Fibroblast of mammary gland (primary cell): ENCODE measurements at regions not wholly inside any gene's neighbourhood (a gene's known extent, or its start where the extent isn't known, plus 50 kb on each side); places are given as distances from the start of the nearest gene placed in this dataset.

Experiments
- DNase-seq: peaks from one replicate; pipeline ENCODE4 v3.0.0-alpha.2; 2010; ENCODE audit warnings: low read depth
- H3K4me3 ChIP-seq: 2 replicates; pipeline ENCODE4 v1.5.1; 2011; ENCODE audit warnings: low read depth, mild to moderate bottlenecking, low read length, moderate library complexity; ENCODE audit not compliant: control insufficient read depth
- CTCF ChIP-seq: conservative IDR thresholded peaks from 2 replicates; pipeline ENCODE4 v1.5.1; 2011; ENCODE audit warnings: low read depth, low read length, inconsistent platforms; ENCODE audit not compliant: control insufficient read depth, insufficient read depth

GRCh38 chr18:8978394-8978793 lies 124.1 kb upstream of the NDUFV2 start:
- DNase-seq: no peak
- TF ChIP-seq CTCF: no peak
- H3K4me3 ChIP-seq: no peak overlapping the region

GRCh38 chr18:8979258-8979988 lies 123.1 kb upstream of the NDUFV2 start:
- no peak overlapping the region for H3K4me3 ChIP-seq
- no peak for TF ChIP-seq CTCF
- no peak for DNase-seq

GRCh38 chr18:8980496-8980895 lies 122.0 kb upstream of the NDUFV2 start:
- no peak overlapping the region for H3K4me3 ChIP-seq
- DNase-seq: no peak
- no peak for TF ChIP-seq CTCF

GRCh38 chr18:8980918-8981317 lies 121.6 kb upstream of the NDUFV2 start:
- no peak overlapping the region for H3K4me3 ChIP-seq
- no peak for DNase-seq
- no peak for TF ChIP-seq CTCF

- peak; percentile 56 for TF ChIP-seq CTCF
- no peak overlapping the region for H3K4me3 ChIP-seq
- DNase-seq: peak; percentile 66
Observed at GRCh38 chr18:8982416-8983183, 119.9 kb upstream of the NDUFV2 start.

GRCh38 chr18:8983195-8983594 lies 119.3 kb upstream of the NDUFV2 start:
- DNase-seq: no peak
- no peak for TF ChIP-seq CTCF
- H3K4me3 ChIP-seq: no peak overlapping the region
